ENCODE measurements at regions not wholly inside any gene's neighbourhood (a gene's known extent, or its start where the extent isn't known, plus 50 kb on each side); places are given as distances from the start of the nearest gene placed in this dataset.

- no peak for DNase-seq (ENCODE audit: low read depth in 2 of 2)
These were observed 214.7 kb downstream of the QDPR start for GRCh38 chr4:17296921-17297890.

GRCh38 chr4:17293901-17294300 is 218.0 kb downstream of the QDPR start:
- DNase-seq (ENCODE audit: low read depth in 2 of 2): no peak

- no peak for DNase-seq (ENCODE audit: low read depth in 2 of 2)
These were observed 223.7 kb downstream of the QDPR start for GRCh38 chr4:17288151-17288550.

GRCh38 chr4:17286752-17287460 is 225.0 kb downstream of the QDPR start:
- DNase-seq (ENCODE audit: low read depth in 2 of 2): no peak

GRCh38 chr4:17285747-17286146 is 226.1 kb downstream of the QDPR start:
- DNase-seq (ENCODE audit: low read depth in 2 of 2): no peak

- no peak for DNase-seq (ENCODE audit: low read depth in 2 of 2)
These were observed 227.3 kb downstream of the QDPR start for GRCh38 chr4:17284323-17285175.

GRCh38 chr4:17283832-17284231 is 228.1 kb downstream of the QDPR start:
- no peak for DNase-seq (ENCODE audit: low read depth in 2 of 2)

- DNase-seq (ENCODE audit: low read depth in 2 of 2): no peak
These were observed 228.6 kb downstream of the QDPR start for GRCh38 chr4:17283251-17283650.

- DNase-seq (ENCODE audit: low read depth in 2 of 2): no peak
These were observed 231.4 kb downstream of the QDPR start for GRCh38 chr4:17280261-17281018.

- no peak for DNase-seq (ENCODE audit: low read depth in 2 of 2)
These were observed 235.1 kb downstream of the QDPR start for GRCh38 chr4:17276776-17277175.

GRCh38 chr4:17275836-17276235 is 236.1 kb downstream of the QDPR start:
- no peak for DNase-seq (ENCODE audit: low read depth in 2 of 2)

GRCh38 chr4:17273047-17273446 is 238.8 kb downstream of the QDPR start:
- DNase-seq (ENCODE audit: low read depth in 2 of 2): no peak

- DNase-seq (ENCODE audit: low read depth in 2 of 2): no peak
These were observed 239.7 kb downstream of the QDPR start for GRCh38 chr4:17272154-17272553.

- DNase-seq (ENCODE audit: low read depth in 2 of 2): no peak
These were observed 246.2 kb downstream of the QDPR start for GRCh38 chr4:17265653-17266052.

GRCh38 chr4:17265139-17265538 is 246.8 kb downstream of the QDPR start:
- DNase-seq (ENCODE audit: low read depth in 2 of 2): no peak

GRCh38 chr4:17260166-17260907 is 251.6 kb downstream of the QDPR start:
- DNase-seq (ENCODE audit: low read depth in 2 of 2): no peak

- DNase-seq (ENCODE audit: low read depth in 2 of 2): no peak
These were observed 253.8 kb downstream of the QDPR start for GRCh38 chr4:17258106-17258505.

- no peak for DNase-seq (ENCODE audit: low read depth in 2 of 2)
These were observed 259.8 kb downstream of the QDPR start for GRCh38 chr4:17252131-17252530.

GRCh38 chr4:17251101-17251500 is 260.8 kb downstream of the QDPR start:
- no peak for DNase-seq (ENCODE audit: low read depth in 2 of 2)

- no peak for DNase-seq (ENCODE audit: low read depth in 2 of 2)
These were observed 261.3 kb downstream of the QDPR start for GRCh38 chr4:17250591-17250990.

GRCh38 chr4:17246656-17247055 is 265.2 kb downstream of the QDPR start:
- no peak for DNase-seq (ENCODE audit: low read depth in 2 of 2)

Measured in stimulated activated CD8-positive, alpha-beta memory T cell treated with anti-CD3 and anti-CD28 coated beads, Interleukin-2, amount 100 ng/mL, for 48 hours (primary cell).